ENCODE measurements at regions not wholly inside any gene's neighbourhood (a gene's known extent, or its start where the extent isn't known, plus 50 kb on each side); places are given as distances from the start of the nearest gene placed in this dataset.
"Not testable (repeated sequence)": the region's sequence is repeated elsewhere in the genome, so short reads cannot be mapped to it uniquely, and the experiment has no call there.

GRCh38 chr21:7933923-7934322 lies 2587.5 kb upstream of the TPTE start:
- H3K36me3 ChIP-seq, result no peaks in the 10 kb centered on the region
- WGBS, result 73% methylated on average over 15 of the region's 15 CpGs
- H3K4me3 ChIP-seq, result no peak overlapping the region
- H3K27me3 ChIP-seq, result no peaks in the 10 kb centered on the region
- TF ChIP-seq POLR2AphosphoS5 (IDR thresholded peaks at IDR 0.05) (no peak), CTCF (IDR thresholded peaks at IDR 0.05) (no peak), POLR2A (IDR thresholded peaks at IDR 0.05; ENCODE audit: low read depth) (no peak), EP300 (IDR thresholded peaks at IDR 0.05) (no peak)
- no peak for DNase-seq (ENCODE audit: extremely low spot score)
- peaks cover 0 to 99% (median 89%) of the 10 kb centered on the region in 4 donors for H3K9me3 ChIP-seq
- H3K4me1 ChIP-seq, result no peaks in the 10 kb centered on the region
- intact Hi-C loops (cut with DNase I), result no loop called here
- no peak overlapping the region for H3K27ac ChIP-seq (replicated peaks in 1 of 4)

- not testable (repeated sequence) for H3K4me3 ChIP-seq
- WGBS, result 75% methylated on average over 13 of the region's 13 CpGs
Measured at GRCh38 chr21:7937297-7937696, 2584.1 kb upstream of the TPTE start.

GRCh38 chr21:7938223-7938622 lies 2583.2 kb upstream of the TPTE start:
- H3K4me3 ChIP-seq; H3K27ac ChIP-seq (replicated peaks in 1 of 4); H3K36me3 ChIP-seq; H3K4me1 ChIP-seq; H3K27me3 ChIP-seq; DNase-seq (ENCODE audit: extremely low spot score); intact Hi-C loops (cut with DNase I): not testable (repeated sequence)
- 71% methylated on average over 9 of the region's 9 CpGs for WGBS
- H3K9me3 ChIP-seq, result peaks cover 0 to 100% (median 94%) of the 10 kb centered on the region in 4 donors

More at GRCh38 chr21:7937297-7937696, 2584.1 kb upstream of the TPTE start:
- intact Hi-C loops (cut with DNase I); DNase-seq (ENCODE audit: extremely low spot score); H3K4me1 ChIP-seq; H3K36me3 ChIP-seq; H3K27me3 ChIP-seq; H3K27ac ChIP-seq (replicated peaks in 1 of 4): not testable (repeated sequence)
- peaks cover 0 to 100% (median 94%) of the 10 kb centered on the region in 4 donors for H3K9me3 ChIP-seq

GRCh38 chr21:7941432-7941831 lies 2580.0 kb upstream of the TPTE start:
- WGBS, result 79% methylated on average over 12 of the region's 12 CpGs
- H3K27ac ChIP-seq (replicated peaks in 1 of 4); H3K4me1 ChIP-seq; intact Hi-C loops (cut with DNase I); H3K4me3 ChIP-seq; H3K36me3 ChIP-seq; DNase-seq (ENCODE audit: extremely low spot score); H3K27me3 ChIP-seq: not testable (repeated sequence)
- peaks cover 0 to 100% (median 89%) of the 10 kb centered on the region in 4 donors for H3K9me3 ChIP-seq

- intact Hi-C loops (cut with DNase I); H3K27ac ChIP-seq (replicated peaks in 1 of 4); H3K4me1 ChIP-seq; DNase-seq (ENCODE audit: extremely low spot score); H3K36me3 ChIP-seq; H3K4me3 ChIP-seq; H3K27me3 ChIP-seq: not testable (repeated sequence)
- H3K9me3 ChIP-seq, result peaks cover 0 to 100% (median 90%) of the 10 kb centered on the region in 4 donors
- 73% methylated on average over 15 of the region's 15 CpGs for WGBS
Measured at GRCh38 chr21:7942219-7942618, 2579.2 kb upstream of the TPTE start.

- intact Hi-C loops (cut with DNase I); H3K4me3 ChIP-seq; H3K4me1 ChIP-seq; H3K36me3 ChIP-seq; DNase-seq (ENCODE audit: extremely low spot score); H3K27me3 ChIP-seq; H3K27ac ChIP-seq (replicated peaks in 1 of 4): not testable (repeated sequence)
- H3K9me3 ChIP-seq, result peaks cover 0 to 100% (median 87%) of the 10 kb centered on the region in 4 donors
- 75% methylated on average over 8 of the region's 8 CpGs for WGBS
Measured at GRCh38 chr21:7943534-7943933, 2577.8 kb upstream of the TPTE start.

GRCh38 chr21:7947422-7947821 lies 2574.0 kb upstream of the TPTE start:
- H3K4me1 ChIP-seq, result no peaks in the 10 kb centered on the region
- H3K9me3 ChIP-seq, result peaks cover 0 to 100% (median 87%) of the 10 kb centered on the region in 4 donors
- intact Hi-C loops (cut with DNase I), result no loop called here
- H3K27ac ChIP-seq (replicated peaks in 1 of 4), result no peak overlapping the region
- H3K4me3 ChIP-seq, result no peak overlapping the region
- DNase-seq (ENCODE audit: extremely low spot score), result no peak
- no peak for TF ChIP-seq EP300 (IDR thresholded peaks at IDR 0.05)
- TF ChIP-seq POLR2AphosphoS5 (IDR thresholded peaks at IDR 0.05), result no peak
- TF ChIP-seq POLR2A (IDR thresholded peaks at IDR 0.05; ENCODE audit: low read depth), result no peak
- no peaks in the 10 kb centered on the region for H3K36me3 ChIP-seq
- H3K27me3 ChIP-seq, result no peaks in the 10 kb centered on the region
- 57% methylated on average over 4 of the region's 4 CpGs for WGBS

GRCh38 chr21:7948727-7949126 lies 2572.7 kb upstream of the TPTE start:
- intact Hi-C loops (cut with DNase I); H3K27me3 ChIP-seq; H3K4me1 ChIP-seq; H3K4me3 ChIP-seq; H3K36me3 ChIP-seq; H3K27ac ChIP-seq (replicated peaks in 1 of 4); DNase-seq (ENCODE audit: extremely low spot score): not testable (repeated sequence)
- 74% methylated on average over 7 of the region's 7 CpGs for WGBS
- peaks cover 0 to 100% (median 87%) of the 10 kb centered on the region in 4 donors for H3K9me3 ChIP-seq

GRCh38 chr21:7949882-7950281 lies 2571.5 kb upstream of the TPTE start:
- intact Hi-C loops (cut with DNase I); H3K36me3 ChIP-seq: not testable (repeated sequence)
- 49% methylated on average over 6 of the region's 6 CpGs for WGBS

More at GRCh38 chr21:7949882-7950281, 2571.5 kb upstream of the TPTE start:
- not testable (repeated sequence) for H3K4me1 ChIP-seq; H3K27me3 ChIP-seq; H3K4me3 ChIP-seq; H3K27ac ChIP-seq (replicated peaks in 1 of 4); DNase-seq (ENCODE audit: extremely low spot score)
- H3K9me3 ChIP-seq, result peaks cover 0 to 98% (median 89%) of the 10 kb centered on the region in 4 donors
